ENCODE measurements at regions not wholly inside any gene's neighbourhood (a gene's known extent, or its start where the extent isn't known, plus 50 kb on each side); places are given as distances from the start of the nearest gene placed in this dataset.

DNA sequence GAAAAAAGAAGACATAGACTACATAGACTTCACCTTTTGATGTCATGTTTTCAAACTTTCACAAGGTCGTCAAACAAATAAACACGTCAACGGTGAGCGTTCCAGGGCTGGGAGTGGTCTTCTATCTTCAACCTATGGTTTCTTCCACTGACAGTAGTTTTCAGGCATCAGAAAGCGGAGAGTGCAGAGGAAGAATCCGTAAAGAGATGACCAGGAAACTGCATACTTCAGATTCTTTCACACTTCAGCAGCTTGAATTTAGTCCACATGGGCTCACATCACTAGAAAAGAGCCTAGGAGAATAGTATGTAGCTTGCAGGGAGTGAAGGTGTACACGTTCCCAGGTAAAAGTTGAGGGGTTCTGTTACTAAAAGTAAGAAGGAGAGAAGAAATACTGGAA is 58.5 kb downstream of the NPY1R start:
- in situ Hi-C loops (cut with MboI; ENCODE audit: low pct_ligation_motif_present in 1 of 4, low pct_unique_long_range_greater_than_20kb in 1 of 4, low sequenced_read_pairs in 3 of 4): no loop called here
- Histone ChIP-seq H3K27ac (no peak overlapping the region), H3K9me3 (no peaks in the 10 kb centered on the region), H3K4me3 (no peak overlapping the region), H3K27me3 (no peaks in the 10 kb centered on the region), H3K4me1 (no peaks in the 10 kb centered on the region), H3K36me3 (no peaks in the 10 kb centered on the region)
- intact Hi-C loops (cut with DNase I; ENCODE audit: low total_unique reads): no loop called here
- no peak for DNase-seq
- no peak for TF ChIP-seq POLR2AphosphoS5 (IDR thresholded peaks at IDR 0.05)
- TF ChIP-seq, protein P1, sequence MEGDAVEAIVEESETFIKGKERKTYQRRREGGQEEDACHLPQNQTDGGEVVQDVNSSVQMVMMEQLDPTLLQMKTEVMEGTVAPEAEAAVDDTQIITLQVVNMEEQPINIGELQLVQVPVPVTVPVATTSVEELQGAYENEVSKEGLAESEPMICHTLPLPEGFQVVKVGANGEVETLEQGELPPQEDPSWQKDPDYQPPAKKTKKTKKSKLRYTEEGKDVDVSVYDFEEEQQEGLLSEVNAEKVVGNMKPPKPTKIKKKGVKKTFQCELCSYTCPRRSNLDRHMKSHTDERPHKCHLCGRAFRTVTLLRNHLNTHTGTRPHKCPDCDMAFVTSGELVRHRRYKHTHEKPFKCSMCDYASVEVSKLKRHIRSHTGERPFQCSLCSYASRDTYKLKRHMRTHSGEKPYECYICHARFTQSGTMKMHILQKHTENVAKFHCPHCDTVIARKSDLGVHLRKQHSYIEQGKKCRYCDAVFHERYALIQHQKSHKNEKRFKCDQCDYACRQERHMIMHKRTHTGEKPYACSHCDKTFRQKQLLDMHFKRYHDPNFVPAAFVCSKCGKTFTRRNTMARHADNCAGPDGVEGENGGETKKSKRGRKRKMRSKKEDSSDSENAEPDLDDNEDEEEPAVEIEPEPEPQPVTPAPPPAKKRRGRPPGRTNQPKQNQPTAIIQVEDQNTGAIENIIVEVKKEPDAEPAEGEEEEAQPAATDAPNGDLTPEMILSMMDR (IDR thresholded peaks at IDR 0.05): no peak
- no peak for TF ChIP-seq POLR2A (IDR thresholded peaks at IDR 0.05)
- no peak for TF ChIP-seq EP300 (IDR thresholded peaks at IDR 0.05; ENCODE audit: low read depth)
- 77 to 90% methylated on average over 7 of the region's 7 CpGs for WGBS, 2 donors (ENCODE audit: low coverage in 1 of 2)

DNA sequence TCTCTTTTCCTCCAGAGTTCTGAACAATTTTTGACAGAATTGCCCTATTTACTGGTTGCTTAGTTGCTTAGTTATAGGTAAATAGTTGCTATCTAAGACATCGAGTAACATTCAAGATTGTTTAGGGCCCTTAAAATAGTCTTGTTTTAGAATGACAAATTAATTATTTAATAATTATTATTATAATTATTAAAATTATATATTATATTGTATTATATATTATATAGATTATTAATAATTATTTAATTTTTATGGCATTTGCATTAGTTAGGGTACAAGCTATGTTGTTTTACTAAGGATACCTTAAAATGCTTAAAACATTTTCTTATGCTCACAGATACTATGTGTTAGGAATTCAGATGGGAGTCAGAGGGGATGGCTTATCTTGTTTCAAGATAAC is 59.2 kb downstream of the NPY1R start:
- Histone ChIP-seq H3K27ac (no peak overlapping the region), H3K4me1 (no peaks in the 10 kb centered on the region), H3K27me3 (no peaks in the 10 kb centered on the region), H3K4me3 (no peak overlapping the region), H3K36me3 (no peaks in the 10 kb centered on the region), H3K9me3 (no peaks in the 10 kb centered on the region)
- intact Hi-C loops (cut with DNase I; ENCODE audit: low total_unique reads): no loop called here
- TF ChIP-seq POLR2A (IDR thresholded peaks at IDR 0.05) (no peak), POLR2AphosphoS5 (IDR thresholded peaks at IDR 0.05) (no peak), EP300 (IDR thresholded peaks at IDR 0.05; ENCODE audit: low read depth) (no peak)
- TF ChIP-seq, protein P1 (IDR thresholded peaks at IDR 0.05): no peak
- no peak for DNase-seq
- 83 to 97% methylated on average over 1 of the region's 1 CpG for WGBS, 2 donors (ENCODE audit: low coverage in 1 of 2)
- in situ Hi-C loops (cut with MboI; ENCODE audit: low pct_ligation_motif_present in 1 of 4, low pct_unique_long_range_greater_than_20kb in 1 of 4, low sequenced_read_pairs in 3 of 4): no loop called here

DNA sequence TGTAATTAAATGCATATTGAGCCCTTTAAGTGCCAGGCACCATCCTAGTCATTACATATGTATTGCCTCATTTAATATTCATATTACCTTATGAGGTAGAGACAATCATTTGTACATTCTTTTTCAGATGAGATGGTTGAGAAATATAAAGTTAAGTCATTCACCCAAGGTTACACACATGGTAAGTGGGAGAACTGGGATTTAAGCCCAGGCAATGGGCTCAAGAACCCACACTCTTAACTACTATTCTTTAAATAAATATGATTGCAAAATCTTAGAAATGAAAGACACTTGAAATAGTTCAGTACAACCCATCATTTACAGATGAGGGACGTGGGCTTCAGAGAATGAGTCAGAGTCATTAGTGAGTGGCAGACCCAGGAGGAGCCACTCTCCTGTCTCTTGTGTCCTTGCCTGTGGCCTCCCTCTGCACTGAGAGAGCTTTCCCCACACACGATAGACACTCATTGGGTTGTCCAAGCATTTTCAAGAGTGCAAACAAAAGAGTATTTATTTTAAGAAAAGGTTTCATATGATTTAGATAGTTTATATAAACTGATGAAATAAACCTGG is 60.8 kb downstream of the NPY1R start:
- Histone ChIP-seq H3K27ac (no peak overlapping the region), H3K4me3 (no peak overlapping the region), H3K27me3 (no peaks in the 10 kb centered on the region), H3K36me3 (no peaks in the 10 kb centered on the region), H3K9me3 (no peaks in the 10 kb centered on the region), H3K4me1 (no peaks in the 10 kb centered on the region)
- intact Hi-C loops (cut with DNase I; ENCODE audit: low total_unique reads): no loop called here
- 47 to 54% methylated on average over 2 of the region's 2 CpGs for WGBS, 2 donors (ENCODE audit: low coverage in 1 of 2)
- TF ChIP-seq, protein P1 (IDR thresholded peaks at IDR 0.05): no peak
- TF ChIP-seq POLR2A (IDR thresholded peaks at IDR 0.05) (no peak), POLR2AphosphoS5 (IDR thresholded peaks at IDR 0.05) (no peak), EP300 (IDR thresholded peaks at IDR 0.05; ENCODE audit: low read depth) (no peak)
- DNase-seq: no peak
- in situ Hi-C loops (cut with MboI; ENCODE audit: low pct_ligation_motif_present in 1 of 4, low pct_unique_long_range_greater_than_20kb in 1 of 4, low sequenced_read_pairs in 3 of 4): no loop called here

DNA sequence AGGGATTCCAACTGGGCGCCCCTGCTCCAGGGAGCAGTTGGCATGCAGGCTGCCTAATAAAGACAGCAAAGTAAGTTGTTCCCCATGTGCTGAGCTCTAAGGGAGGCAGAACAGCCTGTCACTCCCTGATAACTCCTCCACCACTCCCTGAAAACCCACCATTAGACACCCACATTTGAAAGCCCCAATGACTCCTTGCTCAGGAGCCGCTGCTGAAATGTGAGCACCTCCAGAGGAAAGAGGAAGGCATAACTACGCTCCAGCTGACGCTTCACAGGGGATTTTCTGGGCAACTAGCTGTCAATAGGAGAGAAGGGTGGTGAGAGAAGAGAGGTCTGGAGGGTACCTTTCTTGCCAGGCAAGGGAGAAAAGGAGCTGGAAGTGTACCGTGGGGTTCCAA is 62.5 kb downstream of the NPY1R start:
- H3K9me3 ChIP-seq: no peaks in the 10 kb centered on the region
- H3K4me1 ChIP-seq: no peaks in the 10 kb centered on the region
- no peaks in the 10 kb centered on the region for H3K27me3 ChIP-seq
- H3K36me3 ChIP-seq: no peaks in the 10 kb centered on the region
- 67 to 86% methylated on average over 5 of the region's 5 CpGs for WGBS, 2 donors (ENCODE audit: low coverage in 1 of 2)
- H3K4me3 ChIP-seq: no peak overlapping the region
- in situ Hi-C loops (cut with MboI; ENCODE audit: low pct_ligation_motif_present in 1 of 4, low pct_unique_long_range_greater_than_20kb in 1 of 4, low sequenced_read_pairs in 3 of 4): no loop called here
- H3K27ac ChIP-seq: peak overlapping the region in 1 of 4 donors; percentile 24
- intact Hi-C loops (cut with DNase I; ENCODE audit: low total_unique reads): no loop called here
- DNase-seq: no peak
- no peak for TF ChIP-seq POLR2A (IDR thresholded peaks at IDR 0.05)

DNA sequence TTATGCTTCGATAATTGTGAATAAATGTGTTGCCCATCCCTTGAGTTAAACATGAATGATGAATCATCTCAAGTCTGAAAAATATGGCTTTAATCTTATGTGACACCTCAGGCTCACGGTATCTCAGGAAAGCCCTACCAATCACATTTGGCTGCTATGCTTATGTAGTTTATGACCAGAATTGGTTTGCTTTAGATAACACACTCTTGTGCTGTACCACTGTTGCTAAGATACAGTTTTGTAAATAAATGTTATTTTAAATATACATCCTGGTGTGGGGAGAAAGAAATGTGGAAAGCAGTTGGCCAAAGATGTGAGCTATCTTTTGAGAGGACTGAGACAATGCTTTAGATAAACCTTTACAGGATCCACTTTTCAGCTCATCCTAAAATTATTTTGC is 63.2 kb downstream of the NPY1R start:
- H3K4me1 ChIP-seq: no peaks in the 10 kb centered on the region
- H3K27me3 ChIP-seq: no peaks in the 10 kb centered on the region
- no peaks in the 10 kb centered on the region for H3K9me3 ChIP-seq
- intact Hi-C loops (cut with DNase I; ENCODE audit: low total_unique reads) (no loop called here), in situ Hi-C loops (cut with MboI; ENCODE audit: low pct_ligation_motif_present in 1 of 4, low pct_unique_long_range_greater_than_20kb in 1 of 4, low sequenced_read_pairs in 3 of 4) (no loop called here)
- TF ChIP-seq POLR2AphosphoS5 (IDR thresholded peaks at IDR 0.05) (no peak), EP300 (IDR thresholded peaks at IDR 0.05; ENCODE audit: low read depth) (no peak), POLR2A (IDR thresholded peaks at IDR 0.05) (no peak)
- TF ChIP-seq, protein P1 (IDR thresholded peaks at IDR 0.05): no peak
- 31 to 48% methylated on average over 2 of the region's 2 CpGs for WGBS, 2 donors (ENCODE audit: low coverage in 1 of 2)
- H3K36me3 ChIP-seq: no peaks in the 10 kb centered on the region
- no peak for DNase-seq
- H3K27ac ChIP-seq: peak overlapping the region in 1 of 4 donors; percentile 24
- no peak overlapping the region for H3K4me3 ChIP-seq
